DOHH2 (cell line): ENCODE measurements at regions not wholly inside any gene's neighbourhood (a gene's known extent, or its start where the extent isn't known, plus 50 kb on each side); places are given as distances from the start of the nearest gene placed in this dataset.

Experiments
- EZH2phosphoT487 ChIP-seq: fragments of 200-600 bp; sonication (generic); IDR thresholded peaks from 2 replicates; pipeline ENCODE4 v1.6.1; 2017; ENCODE audit warnings: borderline replicate concordance, mild to moderate bottlenecking, antibody characterized with exemption, low read length, moderate library complexity, mixed read lengths
- TF ChIP-seq, protein P1 (sequence below): fragments of 200-600 bp; sonication (generic); IDR thresholded peaks from one replicate; pipeline ENCODE4 v1.5.1; 2014; ENCODE audit warnings: antibody characterized with exemption, mild to moderate bottlenecking, low read depth, low read length; ENCODE audit not compliant: poor library complexity, severe bottlenecking

DNA sequence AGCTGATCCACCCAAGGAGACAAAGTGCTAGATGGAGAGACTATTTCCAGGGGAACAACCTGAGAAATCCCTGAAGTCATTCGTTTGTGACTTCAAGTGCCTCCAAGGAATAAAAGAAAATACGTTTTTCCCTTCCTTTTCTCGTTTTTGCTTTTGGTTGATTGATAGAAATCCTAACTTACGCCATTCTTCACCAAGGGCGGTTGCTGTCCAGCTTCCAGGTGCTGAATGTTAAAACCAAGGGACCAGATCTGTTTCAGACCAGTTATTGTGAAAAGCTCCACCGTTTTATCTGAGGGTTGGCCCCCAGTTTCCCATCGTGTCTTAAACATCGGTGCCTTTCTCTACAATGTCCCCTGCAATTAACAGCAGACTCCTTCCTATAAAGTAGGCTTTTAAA lies 600.7 kb upstream of the SGCD start:
- TF ChIP-seq, protein P1, sequence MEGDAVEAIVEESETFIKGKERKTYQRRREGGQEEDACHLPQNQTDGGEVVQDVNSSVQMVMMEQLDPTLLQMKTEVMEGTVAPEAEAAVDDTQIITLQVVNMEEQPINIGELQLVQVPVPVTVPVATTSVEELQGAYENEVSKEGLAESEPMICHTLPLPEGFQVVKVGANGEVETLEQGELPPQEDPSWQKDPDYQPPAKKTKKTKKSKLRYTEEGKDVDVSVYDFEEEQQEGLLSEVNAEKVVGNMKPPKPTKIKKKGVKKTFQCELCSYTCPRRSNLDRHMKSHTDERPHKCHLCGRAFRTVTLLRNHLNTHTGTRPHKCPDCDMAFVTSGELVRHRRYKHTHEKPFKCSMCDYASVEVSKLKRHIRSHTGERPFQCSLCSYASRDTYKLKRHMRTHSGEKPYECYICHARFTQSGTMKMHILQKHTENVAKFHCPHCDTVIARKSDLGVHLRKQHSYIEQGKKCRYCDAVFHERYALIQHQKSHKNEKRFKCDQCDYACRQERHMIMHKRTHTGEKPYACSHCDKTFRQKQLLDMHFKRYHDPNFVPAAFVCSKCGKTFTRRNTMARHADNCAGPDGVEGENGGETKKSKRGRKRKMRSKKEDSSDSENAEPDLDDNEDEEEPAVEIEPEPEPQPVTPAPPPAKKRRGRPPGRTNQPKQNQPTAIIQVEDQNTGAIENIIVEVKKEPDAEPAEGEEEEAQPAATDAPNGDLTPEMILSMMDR: no peak
- no peak for TF ChIP-seq EZH2phosphoT487
